Esophagus muscularis mucosa (tissue), 4 donors: ENCODE measurements at regions not wholly inside any gene's neighbourhood (a gene's known extent, or its start where the extent isn't known, plus 50 kb on each side); places are given as distances from the start of the nearest gene placed in this dataset.

ENCODE experiments used
- DNase-seq: peaks from one replicate; pipeline ENCODE4 v3.0.0-alpha.2; 2017; ENCODE audit errors: extremely low spot score
- H3K27ac ChIP-seq, 4 donors: fragments of 200-600 bp; sonication (generic); replicated peaks in 1 of 4; 1 replicate in 3 of 4; 2 replicates in 1 of 4; pipeline ENCODE4 v1.5.1; 2016 to 2019; ENCODE audit warnings: mild to moderate bottlenecking in 1 of 4
- H3K27me3 ChIP-seq, 4 donors: fragments of 200-600 bp; sonication (generic); one replicate each; pipeline versions ENCODE4 v1.5.1 to v1.6.0; 2016 to 2019
- H3K36me3 ChIP-seq, 4 donors: fragments of 200-600 bp; sonication (generic); one replicate each; pipeline ENCODE4 v1.5.1; 2016 to 2019
- H3K4me1 ChIP-seq, 4 donors: fragments of 200-600 bp; sonication (generic); one replicate each; pipeline ENCODE4 v1.5.1; 2016 to 2019
- H3K4me3 ChIP-seq, 4 donors: fragments of 200-600 bp; sonication (generic); 1 replicate in 2 of 4; 2 replicates in 2 of 4; pipeline ENCODE4 v1.5.1; 2016 to 2019; ENCODE audit warnings: mild to moderate bottlenecking in 4 of 4, moderate library complexity in 1 of 4
- H3K9me3 ChIP-seq, 4 donors: fragments of 200-600 bp; sonication (generic); 1 replicate in 3 of 4; 2 replicates in 1 of 4; pipeline ENCODE4 v1.5.1; 2016 to 2019
- CTCF ChIP-seq, 3 experiments: fragments of 200-600 bp in 2 of 3; fragments of 450-650 bp in 1 of 3; sonication (generic) in 2 of 3; IDR thresholded peaks; one replicate each; pipeline ENCODE4 v1.5.1; 2017 to 2019; ENCODE audit warnings: antibody characterized with exemption in 3 of 3, mild to moderate bottlenecking in 2 of 3, moderate library complexity in 1 of 3
- EP300 ChIP-seq: sonication (generic); formaldehyde crosslinking; IDR thresholded peaks from one replicate; pipeline ENCODE4 v1.6.1; 2017; ENCODE audit warnings: antibody characterized with exemption
- POLR2A ChIP-seq: fragments of 450-650 bp; IDR thresholded peaks from one replicate; pipeline ENCODE4 v1.6.1; 2017; ENCODE audit warnings: antibody characterized with exemption, moderate library complexity, mild to moderate bottlenecking, low read depth
- POLR2AphosphoS5 ChIP-seq, 2 donors: sonication (generic); formaldehyde crosslinking; IDR thresholded peaks; one replicate each; pipeline ENCODE4 v1.6.1; 2017; ENCODE audit warnings: antibody characterized with exemption in 2 of 2
- WGBS: methylation state at CpG from one replicate; pipeline ENCODE4 v1.1.5; 2018; 5-methylcytosine and 5-hydroxymethylcytosine counted together
- intact Hi-C: fragments of 100-400 bp; cut with DNase I; formaldehyde crosslinking; loops from one replicate; pipeline ENCODE4 v1.15.1; 2023

GRCh38 chr13:82720986-82721385 lies 1161.3 kb downstream of the SLITRK1 start:
- intact Hi-C loops, result no loop called here
- no peak for TF ChIP-seq POLR2A
- no peak for TF ChIP-seq EP300
- TF ChIP-seq POLR2AphosphoS5 (IDR thresholded peaks at IDR 0.05), result no peak
- TF ChIP-seq CTCF (IDR thresholded peaks at IDR 0.05), result no peak
- H3K27me3 ChIP-seq, result no peaks in the 10 kb centered on the region
- no peaks in the 10 kb centered on the region for H3K9me3 ChIP-seq
- H3K4me1 ChIP-seq, result no peaks in the 10 kb centered on the region
- H3K4me3 ChIP-seq, result no peak overlapping the region
- H3K27ac ChIP-seq, result no peak overlapping the region
- 35% methylated on average over 2 of the region's 2 CpGs for WGBS
- no peak for DNase-seq
- no peaks in the 10 kb centered on the region for H3K36me3 ChIP-seq

- Histone ChIP-seq H3K4me1 (no peaks in the 10 kb centered on the region), H3K27ac (no peak overlapping the region), H3K36me3 (no peaks in the 10 kb centered on the region), H3K9me3 (no peaks in the 10 kb centered on the region), H3K4me3 (no peak overlapping the region), H3K27me3 (no peaks in the 10 kb centered on the region)
- WGBS, result 96% methylated on average over 1 of the region's 1 CpG
- no peak for DNase-seq
- intact Hi-C loops, result no loop called here
- no peak for TF ChIP-seq POLR2A
- TF ChIP-seq POLR2AphosphoS5 (IDR thresholded peaks at IDR 0.05), result no peak
- TF ChIP-seq CTCF (IDR thresholded peaks at IDR 0.05), result no peak
- no peak for TF ChIP-seq EP300
Observed at GRCh38 chr13:82719987-82720386, 1162.3 kb downstream of the SLITRK1 start.

GRCh38 chr13:82717249-82717648 lies 1165.0 kb downstream of the SLITRK1 start:
- DNase-seq, result no peak
- no peaks in the 10 kb centered on the region for H3K27me3 ChIP-seq
- intact Hi-C loops, result no loop called here
- TF ChIP-seq POLR2AphosphoS5 (IDR thresholded peaks at IDR 0.05) (no peak), POLR2A (no peak), EP300 (no peak), CTCF (IDR thresholded peaks at IDR 0.05) (no peak)
- 69% methylated on average over 2 of the region's 2 CpGs for WGBS
- H3K27ac ChIP-seq, result no peak overlapping the region
- no peak overlapping the region for H3K4me3 ChIP-seq
- no peaks in the 10 kb centered on the region for H3K9me3 ChIP-seq
- H3K4me1 ChIP-seq, result no peaks in the 10 kb centered on the region
- H3K36me3 ChIP-seq, result no peaks in the 10 kb centered on the region

- Histone ChIP-seq H3K27ac (no peak overlapping the region), H3K9me3 (no peaks in the 10 kb centered on the region), H3K36me3 (no peaks in the 10 kb centered on the region), H3K27me3 (no peaks in the 10 kb centered on the region), H3K4me1 (no peaks in the 10 kb centered on the region), H3K4me3 (no peak overlapping the region)
- whole genome bisulfite sequencing, result 88% methylated on average over 3 of the region's 3 CpGs
- intact Hi-C loops, result no loop called here
- TF ChIP-seq CTCF (IDR thresholded peaks at IDR 0.05) (no peak), POLR2A (no peak), POLR2AphosphoS5 (IDR thresholded peaks at IDR 0.05) (no peak), EP300 (no peak)
- no peak for DNase-seq
Observed at GRCh38 chr13:82713687-82714405, 1168.4 kb downstream of the SLITRK1 start.

- Histone ChIP-seq H3K27ac (no peak overlapping the region), H3K4me1 (no peaks in the 10 kb centered on the region), H3K36me3 (no peaks in the 10 kb centered on the region), H3K4me3 (no peak overlapping the region), H3K27me3 (no peaks in the 10 kb centered on the region), H3K9me3 (no peaks in the 10 kb centered on the region)
- 79% methylated on average over 1 of the region's 1 CpG for WGBS
- TF ChIP-seq POLR2A, result no peak
- no peak for TF ChIP-seq POLR2AphosphoS5 (IDR thresholded peaks at IDR 0.05)
- TF ChIP-seq CTCF (IDR thresholded peaks at IDR 0.05), result no peak
- TF ChIP-seq EP300, result no peak
- intact Hi-C loops, result no loop called here
- DNase-seq, result no peak
Observed at GRCh38 chr13:82702513-82702912, 1179.8 kb downstream of the SLITRK1 start.
